ENCODE measurements at regions not wholly inside any gene's neighbourhood (a gene's known extent, or its start where the extent isn't known, plus 50 kb on each side); places are given as distances from the start of the nearest gene placed in this dataset.

- no peak for DNase-seq
Observed at GRCh38 chrX:36436361-36436760, 516.8 kb downstream of the CFAP47 start.

GRCh38 chrX:36443007-36443406 lies 523.5 kb downstream of the CFAP47 start:
- no peak for DNase-seq

- DNase-seq = no peak
Observed at GRCh38 chrX:36445566-36445965, 526.0 kb downstream of the CFAP47 start.

- DNase-seq = no peak
Observed at GRCh38 chrX:36462142-36462541, 542.6 kb downstream of the CFAP47 start.

GRCh38 chrX:36480441-36480990 lies 527.6 kb upstream of the FAM47C start:
- DNase-seq = no peak

GRCh38 chrX:36501169-36501702 lies 506.9 kb upstream of the FAM47C start:
- no peak for DNase-seq

- DNase-seq = no peak
Observed at GRCh38 chrX:36504625-36505024, 503.5 kb upstream of the FAM47C start.

- DNase-seq = no peak
Observed at GRCh38 chrX:36508042-36508441, 500.1 kb upstream of the FAM47C start.

GRCh38 chrX:36510736-36511135 lies 497.4 kb upstream of the FAM47C start:
- DNase-seq = no peak

GRCh38 chrX:36528661-36529060 lies 479.5 kb upstream of the FAM47C start:
- DNase-seq = no peak

- DNase-seq = no peak
Observed at GRCh38 chrX:36534900-36535299, 473.3 kb upstream of the FAM47C start.

GRCh38 chrX:36543499-36543898 lies 464.7 kb upstream of the FAM47C start:
- DNase-seq = no peak

- DNase-seq = no peak
Observed at GRCh38 chrX:36562986-36563385, 445.2 kb upstream of the FAM47C start.

GRCh38 chrX:36568946-36569345 lies 439.2 kb upstream of the FAM47C start:
- no peak for DNase-seq

GRCh38 chrX:36573720-36574119 lies 434.4 kb upstream of the FAM47C start:
- DNase-seq = no peak

- no peak for DNase-seq
Observed at GRCh38 chrX:36575670-36576069, 432.5 kb upstream of the FAM47C start.

- DNase-seq = no peak
Observed at GRCh38 chrX:36577006-36577405, 431.2 kb upstream of the FAM47C start.

- DNase-seq = no peak
Observed at GRCh38 chrX:36581030-36581429, 427.1 kb upstream of the FAM47C start.

- DNase-seq = no peak
Observed at GRCh38 chrX:36583674-36584073, 424.5 kb upstream of the FAM47C start.

GRCh38 chrX:36609616-36610585 lies 398.3 kb upstream of the FAM47C start:
- no peak for DNase-seq

GRCh38 chrX:36626898-36627297 lies 381.3 kb upstream of the FAM47C start:
- no peak for DNase-seq

GRCh38 chrX:36640232-36640631 lies 367.9 kb upstream of the FAM47C start:
- no peak for DNase-seq

GRCh38 chrX:36642052-36642451 lies 366.1 kb upstream of the FAM47C start:
- DNase-seq = no peak

GRCh38 chrX:36650622-36651021 lies 357.5 kb upstream of the FAM47C start:
- DNase-seq = no peak

Data from NCI-H1436 (cell line).